ENCODE measurements at regions not wholly inside any gene's neighbourhood (a gene's known extent, or its start where the extent isn't known, plus 50 kb on each side); places are given as distances from the start of the nearest gene placed in this dataset.

DNA sequence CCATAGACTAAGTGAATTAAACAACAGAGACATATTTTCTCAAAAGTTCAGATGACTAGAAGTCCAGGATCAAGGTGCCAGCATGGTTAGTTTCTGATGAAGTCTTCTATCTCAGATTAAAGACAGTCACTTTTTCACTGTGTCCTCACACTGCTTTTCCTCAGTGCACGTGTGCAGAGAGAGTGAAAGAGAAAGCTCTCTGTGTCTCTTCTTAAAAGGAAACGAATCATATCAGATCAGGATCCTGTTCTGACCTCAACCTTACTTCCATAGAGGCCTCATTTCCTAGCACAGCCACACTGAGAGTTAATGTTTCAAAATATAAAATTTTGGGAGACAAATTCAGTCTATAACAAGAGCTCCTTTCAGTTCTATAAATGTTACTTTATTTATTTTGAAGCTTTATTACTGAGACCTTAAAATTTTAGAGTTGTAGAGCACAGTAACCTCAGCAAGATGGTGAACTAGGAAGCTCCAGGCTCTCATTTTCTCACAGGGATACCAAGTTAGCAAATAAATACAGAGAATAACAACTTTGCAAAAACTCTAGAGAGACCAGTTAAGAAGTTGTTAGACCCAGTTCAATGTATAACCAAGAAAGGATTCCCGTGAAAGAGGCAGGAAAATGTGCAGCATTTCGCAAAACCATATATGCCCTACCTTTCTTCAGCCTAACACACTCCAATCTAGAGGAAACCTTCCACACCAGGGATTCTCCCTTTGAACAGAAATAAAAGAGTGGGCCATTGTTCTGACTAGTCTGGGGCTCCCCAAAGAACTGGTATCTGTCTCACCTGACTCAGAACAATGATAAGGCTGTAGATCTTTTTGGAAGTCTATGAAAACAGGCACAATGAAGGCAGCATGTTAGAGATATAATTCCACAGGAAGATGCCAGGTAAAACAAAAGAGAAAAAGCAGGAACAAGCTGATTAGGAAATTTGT lies 372.2 kb downstream of the MRPL39 start:
- WGBS (ENCODE audit: missing lambda C conversion rate) = 6% methylated on average over 4 of the region's 4 CpGs
- CTCF ChIA-PET = no interaction called here

GRCh38 chr21:25220954-25221353 lies 386.3 kb downstream of the MRPL39 start:
- ATAC-seq = no peak
- no peaks in the 10 kb centered on the region for H3K9me3 ChIP-seq
- no peak overlapping the region for H3K4me2 ChIP-seq
- H3K4me3 ChIP-seq = no peak overlapping the region
- FAIRE-seq = no peak
- TF ChIP-seq EP300 (IDR thresholded peaks at IDR 0.05) (no peak), SREBF2 (IDR thresholded peaks at IDR 0.05) (no peak), CHD4 (IDR thresholded peaks at IDR 0.05; ENCODE audit: borderline replicate concordance) (no peak), E2F6 (IDR thresholded peaks at IDR 0.05; ENCODE audit: borderline replicate concordance, low read depth) (no peak), MAFK (IDR thresholded peaks at IDR 0.05; ENCODE audit: partially characterized antibody) (no peak), FOSB (CRISPR knock-in tag; IDR thresholded peaks at IDR 0.05) (no peak), POLR2A (IDR thresholded peaks at IDR 0.05; ENCODE audit: low read length) (no peak), RFX5 (IDR thresholded peaks at IDR 0.05) (no peak), RCOR1 (IDR thresholded peaks at IDR 0.05; ENCODE audit: low read depth, low read length) (no peak), RAD21 (conservative IDR thresholded peaks at IDR 0.05 in 1 of 2, IDR thresholded peaks at IDR 0.05 in 1 of 2) (no peak), CBX8 (IDR thresholded peaks at IDR 0.05) (no peak), HOXA7 (CRISPR knock-in tag; IDR thresholded peaks at IDR 0.05) (no peak), ZFP36 (IDR thresholded peaks at IDR 0.05; ENCODE audit: borderline replicate concordance, partially characterized antibody) (no peak), PHF8 (IDR thresholded peaks at IDR 0.05; ENCODE audit: borderline replicate concordance, low read depth) (no peak), FOSL2 (IDR thresholded peaks at IDR 0.05) (no peak), FOSL2 (CRISPR knock-in tag; IDR thresholded peaks at IDR 0.05) (no peak), NPAS2 (CRISPR knock-in tag; IDR thresholded peaks at IDR 0.05; ENCODE audit: borderline replicate concordance) (no peak), JUN (IDR thresholded peaks at IDR 0.05) (no peak)
- TF ChIP-seq, protein P1, sequence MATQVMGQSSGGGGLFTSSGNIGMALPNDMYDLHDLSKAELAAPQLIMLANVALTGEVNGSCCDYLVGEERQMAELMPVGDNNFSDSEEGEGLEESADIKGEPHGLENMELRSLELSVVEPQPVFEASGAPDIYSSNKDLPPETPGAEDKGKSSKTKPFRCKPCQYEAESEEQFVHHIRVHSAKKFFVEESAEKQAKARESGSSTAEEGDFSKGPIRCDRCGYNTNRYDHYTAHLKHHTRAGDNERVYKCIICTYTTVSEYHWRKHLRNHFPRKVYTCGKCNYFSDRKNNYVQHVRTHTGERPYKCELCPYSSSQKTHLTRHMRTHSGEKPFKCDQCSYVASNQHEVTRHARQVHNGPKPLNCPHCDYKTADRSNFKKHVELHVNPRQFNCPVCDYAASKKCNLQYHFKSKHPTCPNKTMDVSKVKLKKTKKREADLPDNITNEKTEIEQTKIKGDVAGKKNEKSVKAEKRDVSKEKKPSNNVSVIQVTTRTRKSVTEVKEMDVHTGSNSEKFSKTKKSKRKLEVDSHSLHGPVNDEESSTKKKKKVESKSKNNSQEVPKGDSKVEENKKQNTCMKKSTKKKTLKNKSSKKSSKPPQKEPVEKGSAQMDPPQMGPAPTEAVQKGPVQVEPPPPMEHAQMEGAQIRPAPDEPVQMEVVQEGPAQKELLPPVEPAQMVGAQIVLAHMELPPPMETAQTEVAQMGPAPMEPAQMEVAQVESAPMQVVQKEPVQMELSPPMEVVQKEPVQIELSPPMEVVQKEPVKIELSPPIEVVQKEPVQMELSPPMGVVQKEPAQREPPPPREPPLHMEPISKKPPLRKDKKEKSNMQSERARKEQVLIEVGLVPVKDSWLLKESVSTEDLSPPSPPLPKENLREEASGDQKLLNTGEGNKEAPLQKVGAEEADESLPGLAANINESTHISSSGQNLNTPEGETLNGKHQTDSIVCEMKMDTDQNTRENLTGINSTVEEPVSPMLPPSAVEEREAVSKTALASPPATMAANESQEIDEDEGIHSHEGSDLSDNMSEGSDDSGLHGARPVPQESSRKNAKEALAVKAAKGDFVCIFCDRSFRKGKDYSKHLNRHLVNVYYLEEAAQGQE (IDR thresholded peaks at IDR 0.05) = no peak
- TF ChIP-seq, protein P2, sequence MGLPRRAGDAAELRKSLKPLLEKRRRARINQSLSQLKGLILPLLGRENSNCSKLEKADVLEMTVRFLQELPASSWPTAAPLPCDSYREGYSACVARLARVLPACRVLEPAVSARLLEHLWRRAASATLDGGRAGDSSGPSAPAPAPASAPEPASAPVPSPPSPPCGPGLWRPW (IDR thresholded peaks at IDR 0.05) = no peak
- DNase-seq (ENCODE audit: low read depth in 1 of 2, low spot score in 1 of 2) = no peak
- H3K4me1 ChIP-seq = no peaks in the 10 kb centered on the region
- ChIA-PET POLR2A (no interaction called here), CTCF (no interaction called here)
- no peak overlapping the region for H3K27ac ChIP-seq

More for the DNA sequence above, 372.2 kb downstream of the MRPL39 start:
- FAIRE-seq (no peak), ATAC-seq (no peak), DNase-seq (ENCODE audit: low read depth in 1 of 2, low spot score in 1 of 2) (no peak)
- Histone ChIP-seq H3K9me3 (no peaks in the 10 kb centered on the region), H3K4me1 (no peaks in the 10 kb centered on the region), H3K27ac (no peak overlapping the region), H3K4me3 (no peak overlapping the region), H3K4me2 (no peak overlapping the region)
- TF ChIP-seq RAD21 (conservative IDR thresholded peaks at IDR 0.05 in 1 of 2, IDR thresholded peaks at IDR 0.05 in 1 of 2) (no peak), E2F6 (IDR thresholded peaks at IDR 0.05; ENCODE audit: borderline replicate concordance, low read depth) (no peak), ESRRA (IDR thresholded peaks at IDR 0.05; ENCODE audit: borderline replicate concordance, low read length) (no peak), RFX5 (IDR thresholded peaks at IDR 0.05) (no peak), MYC (IDR thresholded peaks at IDR 0.05; ENCODE audit: borderline replicate concordance, low read length) (no peak), FOXS1 (CRISPR knock-in tag; IDR thresholded peaks at IDR 0.05) (no peak), RCOR1 (IDR thresholded peaks at IDR 0.05; ENCODE audit: low read depth, low read length) (no peak), TFCP2L1 (CRISPR knock-in tag; IDR thresholded peaks at IDR 0.05) (no peak), RARB (CRISPR knock-in tag; IDR thresholded peaks at IDR 0.05) (no peak), FOSL2 (IDR thresholded peaks at IDR 0.05) (no peak), FOSL2 (CRISPR knock-in tag; IDR thresholded peaks at IDR 0.05) (no peak), NFE2L2 (conservative IDR thresholded peaks at IDR 0.05; ENCODE audit: low read length) (no peak), SMC3 (IDR thresholded peaks at IDR 0.05) (no peak)
- TF ChIP-seq, protein P3, sequence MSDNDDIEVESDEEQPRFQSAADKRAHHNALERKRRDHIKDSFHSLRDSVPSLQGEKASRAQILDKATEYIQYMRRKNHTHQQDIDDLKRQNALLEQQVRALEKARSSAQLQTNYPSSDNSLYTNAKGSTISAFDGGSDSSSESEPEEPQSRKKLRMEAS (IDR thresholded peaks at IDR 0.05) = no peak
- POLR2A ChIA-PET = no interaction called here

All from A549 (cell line).